Cardiac muscle cell (in vitro differentiated cells and primary cell): ENCODE measurements at regions not wholly inside any gene's neighbourhood (a gene's known extent, or its start where the extent isn't known, plus 50 kb on each side); places are given as distances from the start of the nearest gene placed in this dataset.
A peak's percentile ranks its signal among the peaks of the same experiment; 100 is the strongest.

Experiments
- DNase-seq, 2 donors: peaks; one replicate each; pipeline versions ENCODE4 v3.0.0 to v3.0.0-alpha.2; 2010 to 2017; ENCODE audit warnings: low read depth in 1 of 2, low spot score in 1 of 2
- H3K27ac ChIP-seq: fragments of 200-600 bp; sonication (generic); 2 replicates; pipeline ENCODE4 v1.5.1; 2016
- H3K27me3 ChIP-seq: fragments of 200-600 bp; sonication (generic); 2 replicates; pipeline ENCODE4 v1.6.0; 2016; ENCODE audit warnings: control low read depth
- H3K36me3 ChIP-seq: fragments of 200-600 bp; sonication (generic); 2 replicates; pipeline ENCODE4 v1.5.1; 2016; ENCODE audit warnings: control low read depth
- H3K4me1 ChIP-seq: fragments of 200-600 bp; sonication (generic); 2 replicates; pipeline ENCODE4 v1.8.1; 2017; ENCODE audit warnings: low read depth, mild to moderate bottlenecking, mixed run types
- H3K4me3 ChIP-seq: fragments of 200-600 bp; sonication (generic); 2 replicates; pipeline ENCODE4 v1.5.1; 2016; ENCODE audit warnings: mild to moderate bottlenecking
- H3K9me3 ChIP-seq: fragments of 200-600 bp; sonication (generic); 2 replicates; pipeline ENCODE4 v1.5.1; 2017; ENCODE audit warnings: low read depth, mild to moderate bottlenecking, control low read depth
- TF ChIP-seq, protein P1 (sequence below): IDR thresholded peaks from 2 replicates; pipeline ENCODE4 v1.5.1; 2012; ENCODE audit warnings: low read depth, mild to moderate bottlenecking, low read length

DNA sequence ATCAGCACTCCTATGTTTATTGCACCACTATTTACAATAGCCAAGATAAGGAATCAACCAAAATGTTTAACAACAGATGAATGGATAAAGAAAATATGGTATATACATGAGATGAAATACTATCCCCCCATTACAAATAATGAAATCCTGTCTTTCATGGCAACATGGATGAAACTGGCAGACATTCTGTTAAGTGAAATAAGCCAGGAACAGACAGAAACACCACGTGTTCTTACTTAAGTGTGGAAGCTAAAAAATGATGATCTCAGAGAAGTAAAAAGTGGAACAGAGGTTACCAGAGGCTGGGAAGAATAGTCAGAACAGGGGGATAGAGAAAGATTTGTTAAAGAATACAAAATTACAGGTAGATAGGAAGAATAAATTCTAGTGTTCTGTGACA lies 113.7 kb upstream of the MDM1 start:
- Histone ChIP-seq H3K4me3 (no peak overlapping the region), H3K9me3 (no peaks in the 10 kb centered on the region), H3K27ac (no peak overlapping the region), H3K4me1 (no peaks in the 10 kb centered on the region), H3K36me3 (no peaks in the 10 kb centered on the region), H3K27me3 (no peaks in the 10 kb centered on the region)
- TF ChIP-seq, protein P1, sequence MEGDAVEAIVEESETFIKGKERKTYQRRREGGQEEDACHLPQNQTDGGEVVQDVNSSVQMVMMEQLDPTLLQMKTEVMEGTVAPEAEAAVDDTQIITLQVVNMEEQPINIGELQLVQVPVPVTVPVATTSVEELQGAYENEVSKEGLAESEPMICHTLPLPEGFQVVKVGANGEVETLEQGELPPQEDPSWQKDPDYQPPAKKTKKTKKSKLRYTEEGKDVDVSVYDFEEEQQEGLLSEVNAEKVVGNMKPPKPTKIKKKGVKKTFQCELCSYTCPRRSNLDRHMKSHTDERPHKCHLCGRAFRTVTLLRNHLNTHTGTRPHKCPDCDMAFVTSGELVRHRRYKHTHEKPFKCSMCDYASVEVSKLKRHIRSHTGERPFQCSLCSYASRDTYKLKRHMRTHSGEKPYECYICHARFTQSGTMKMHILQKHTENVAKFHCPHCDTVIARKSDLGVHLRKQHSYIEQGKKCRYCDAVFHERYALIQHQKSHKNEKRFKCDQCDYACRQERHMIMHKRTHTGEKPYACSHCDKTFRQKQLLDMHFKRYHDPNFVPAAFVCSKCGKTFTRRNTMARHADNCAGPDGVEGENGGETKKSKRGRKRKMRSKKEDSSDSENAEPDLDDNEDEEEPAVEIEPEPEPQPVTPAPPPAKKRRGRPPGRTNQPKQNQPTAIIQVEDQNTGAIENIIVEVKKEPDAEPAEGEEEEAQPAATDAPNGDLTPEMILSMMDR, result no peak
- peak in 1 of 2 donors; percentile 46 for DNase-seq

GRCh38 chr12:68446384-68446783 lies 114.2 kb upstream of the MDM1 start:
- Histone ChIP-seq H3K4me3 (no peak overlapping the region), H3K27ac (no peak overlapping the region), H3K9me3 (no peaks in the 10 kb centered on the region), H3K27me3 (no peaks in the 10 kb centered on the region), H3K36me3 (no peaks in the 10 kb centered on the region), H3K4me1 (no peaks in the 10 kb centered on the region)
- DNase-seq, result no peak
- TF ChIP-seq, protein P1, result no peak

DNA sequence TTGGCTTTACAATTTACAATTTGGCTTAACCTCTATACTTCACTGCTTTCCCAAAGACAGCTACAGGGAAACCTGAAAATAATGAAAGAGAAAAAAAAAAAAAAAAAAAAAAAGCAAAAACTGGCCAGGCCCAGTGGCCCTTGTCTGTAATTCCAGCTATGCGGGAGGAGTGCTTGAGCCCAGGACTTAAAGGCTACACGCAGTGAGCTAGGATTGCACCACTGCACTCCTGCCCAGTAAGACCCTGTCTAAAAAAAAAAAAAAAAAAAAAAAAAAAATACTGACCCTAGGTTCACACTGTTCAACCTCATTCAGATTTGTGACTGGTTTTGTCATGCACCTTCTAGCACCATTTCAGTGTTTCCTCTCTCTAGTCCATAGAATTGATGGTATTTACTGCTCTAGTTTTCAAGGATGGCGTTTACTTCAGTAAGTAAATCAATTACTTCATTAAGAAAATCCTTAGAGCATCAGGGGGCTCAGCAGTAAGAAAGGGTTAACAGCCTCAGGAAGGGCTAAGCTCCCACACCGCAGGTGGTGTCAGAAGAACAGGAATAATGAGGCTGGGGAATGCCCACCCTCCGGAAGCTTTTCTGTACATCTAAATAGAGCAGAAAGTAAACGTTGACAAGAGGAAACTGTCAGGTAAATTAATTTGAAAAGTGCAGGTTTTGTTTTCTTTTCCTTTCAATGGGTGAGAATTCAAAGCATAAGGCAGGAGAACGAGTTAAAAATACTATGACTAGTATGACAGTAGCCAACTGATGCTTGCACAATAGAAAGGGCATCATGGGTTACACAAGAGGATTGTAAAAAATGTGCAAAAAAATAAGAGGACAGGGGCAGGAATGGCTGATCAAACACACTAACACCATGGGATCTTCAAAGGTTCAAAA lies 115.0 kb upstream of the MDM1 start:
- TF ChIP-seq, protein P1, result no peak
- Histone ChIP-seq H3K4me3 (no peak overlapping the region), H3K27ac (no peak overlapping the region), H3K27me3 (no peaks in the 10 kb centered on the region), H3K36me3 (no peaks in the 10 kb centered on the region), H3K4me1 (no peaks in the 10 kb centered on the region), H3K9me3 (no peaks in the 10 kb centered on the region)
- peak; percentile 23 to 52 for DNase-seq

- Histone ChIP-seq H3K27ac (no peak overlapping the region), H3K36me3 (no peaks in the 10 kb centered on the region), H3K27me3 (no peaks in the 10 kb centered on the region), H3K4me1 (no peaks in the 10 kb centered on the region), H3K4me3 (no peak overlapping the region), H3K9me3 (no peaks in the 10 kb centered on the region)
- TF ChIP-seq, protein P1, result no peak
- DNase-seq, result no peak
Measured at GRCh38 chr12:68447797-68448260, 115.7 kb upstream of the MDM1 start.

- no peak for DNase-seq
- TF ChIP-seq, protein P1, result no peak
- Histone ChIP-seq H3K27me3 (no peaks in the 10 kb centered on the region), H3K9me3 (no peaks in the 10 kb centered on the region), H3K36me3 (no peaks in the 10 kb centered on the region), H3K27ac (no peak overlapping the region), H3K4me1 (no peaks in the 10 kb centered on the region), H3K4me3 (no peak overlapping the region)
Measured at GRCh38 chr12:68449196-68449595, 117.0 kb upstream of the MDM1 start.
